WTC11 (cell line): ENCODE measurements at regions not wholly inside any gene's neighbourhood (a gene's known extent, or its start where the extent isn't known, plus 50 kb on each side); places are given as distances from the start of the nearest gene placed in this dataset.

ENCODE experiments used
- ATAC-seq: fragments of 200-7000 bp; cut with Tn5 transposase; 2 replicates; pipeline ENCODE4 v1.10.0; 2021; ENCODE audit warnings: mild to moderate bottlenecking, moderate library complexity
- CTCF ChIA-PET: fragments of 300-600 bp; sonication (Branson Sonifier 250); formaldehyde crosslinking; loops from one replicate; lab custom pipeline; 2021; ENCODE audit warnings: antibody characterized with exemption; lab: Charles Lee
- POLR2A ChIA-PET: fragments of 350-600 bp; sonication (Branson Sonifier 250); formaldehyde crosslinking; loops from one replicate; lab custom pipeline; 2021; ENCODE audit warnings: antibody characterized with exemption; lab: Charles Lee
- DNase-seq: peaks from one replicate; pipeline ENCODE4 v3.0.0; 2021; ENCODE audit warnings: low spot score
- H3K27ac Mint-ChIP-seq: 2 replicates; pipeline ENCODE4 v1.8.0; 2021; ENCODE audit warnings: mixed read lengths
- H3K27me3 Mint-ChIP-seq: 2 replicates; pipeline ENCODE4 v1.8.0; 2021; ENCODE audit warnings: low read depth, mild to moderate bottlenecking, moderate library complexity, mixed read lengths
- H3K36me3 Mint-ChIP-seq: 2 replicates; pipeline ENCODE4 v1.8.0; 2021; ENCODE audit warnings: mixed read lengths
- H3K4me1 Mint-ChIP-seq: 2 replicates; pipeline ENCODE4 v1.8.0; 2022; ENCODE audit warnings: mixed read lengths
- H3K4me3 Mint-ChIP-seq: 2 replicates; pipeline ENCODE4 v1.8.0; 2021; ENCODE audit warnings: mild to moderate bottlenecking, moderate library complexity, mixed read lengths
- H3K9me3 Mint-ChIP-seq: 2 replicates; pipeline ENCODE4 v1.8.0; 2021; ENCODE audit warnings: mixed read lengths
- CBFB ChIP-seq: sonication (generic); formaldehyde crosslinking; IDR thresholded peaks from 2 replicates; pipeline ENCODE4 v1.8.1; 2022; ENCODE audit warnings: mild to moderate bottlenecking, low read depth, missing genetic modification reagents
- CREB1 ChIP-seq: sonication (generic); formaldehyde crosslinking; IDR thresholded peaks from 2 replicates; pipeline ENCODE4 v1.8.0; 2023; ENCODE audit warnings: mild to moderate bottlenecking, missing genetic modification reagents
- ELF4 ChIP-seq: sonication (generic); formaldehyde crosslinking; IDR thresholded peaks from 2 replicates; pipeline ENCODE4 v1.8.1; 2022; ENCODE audit warnings: low read depth, mild to moderate bottlenecking, moderate library complexity, missing genetic modification reagents
- ETV6 ChIP-seq: sonication (generic); formaldehyde crosslinking; IDR thresholded peaks from 2 replicates; pipeline ENCODE4 v1.8.1; 2022; ENCODE audit warnings: mild to moderate bottlenecking, missing genetic modification reagents
- HMGA2 ChIP-seq: fragments of 250-450 bp; sonication (Bioruptor Pico); IDR thresholded peaks from 2 replicates; pipeline ENCODE4 v1.4.0; 2021; ENCODE audit warnings: mild to moderate bottlenecking, moderate library complexity
- MLX ChIP-seq: sonication (generic); formaldehyde crosslinking; IDR thresholded peaks from 2 replicates; pipeline ENCODE4 v1.8.1; 2023; ENCODE audit warnings: mild to moderate bottlenecking, missing genetic modification reagents, moderate library complexity
- NFE2L1 ChIP-seq: sonication (generic); formaldehyde crosslinking; IDR thresholded peaks from 2 replicates; pipeline ENCODE4 v1.8.1; 2023; ENCODE audit warnings: missing genetic modification reagents
- NFYB ChIP-seq: sonication (generic); formaldehyde crosslinking; conservative IDR thresholded peaks from 2 replicates; pipeline ENCODE4 v1.8.0; 2022; ENCODE audit warnings: low read depth, missing genetic modification reagents
- NR2C2 ChIP-seq: sonication (generic); formaldehyde crosslinking; IDR thresholded peaks from 2 replicates; pipeline ENCODE4 v1.8.0; 2022; ENCODE audit warnings: mild to moderate bottlenecking, missing genetic modification reagents
- PRDM15 ChIP-seq: sonication (generic); formaldehyde crosslinking; IDR thresholded peaks from 2 replicates; pipeline ENCODE4 v1.8.0; 2022; ENCODE audit warnings: missing genetic modification reagents
- PREB ChIP-seq: sonication (generic); formaldehyde crosslinking; IDR thresholded peaks from 2 replicates; pipeline ENCODE4 v1.8.1; 2022; ENCODE audit warnings: mild to moderate bottlenecking, missing genetic modification reagents, moderate library complexity, borderline replicate concordance
- PRRX2 ChIP-seq: fragments of 250-450 bp; sonication (Bioruptor Pico); IDR thresholded peaks from 2 replicates; pipeline ENCODE4 v1.8.0; 2021; ENCODE audit warnings: mild to moderate bottlenecking
- SOX15 ChIP-seq: fragments of 250-450 bp; sonication (Bioruptor Pico); IDR thresholded peaks from 2 replicates; pipeline ENCODE4 v1.9.0; 2021; ENCODE audit warnings: mild to moderate bottlenecking
- TCF7 ChIP-seq: sonication (generic); formaldehyde crosslinking; IDR thresholded peaks from 2 replicates; pipeline ENCODE4 v1.8.0; 2022; ENCODE audit warnings: mild to moderate bottlenecking, low read depth, missing genetic modification reagents, moderate library complexity
- ZBTB21 ChIP-seq: sonication (generic); formaldehyde crosslinking; IDR thresholded peaks from 2 replicates; pipeline ENCODE4 v1.8.1; 2023; ENCODE audit warnings: mild to moderate bottlenecking, missing genetic modification reagents, borderline replicate concordance
- ZNF121 ChIP-seq: sonication (generic); formaldehyde crosslinking; IDR thresholded peaks from 2 replicates; pipeline ENCODE4 v1.8.0; 2023; ENCODE audit warnings: missing genetic modification reagents
- ZNF219 ChIP-seq: sonication (generic); formaldehyde crosslinking; IDR thresholded peaks from 2 replicates; pipeline ENCODE4 v1.8.0; 2023; ENCODE audit warnings: missing genetic modification reagents, mild to moderate bottlenecking, borderline replicate concordance
- ZNF232 ChIP-seq: sonication (generic); formaldehyde crosslinking; IDR thresholded peaks from 2 replicates; pipeline ENCODE4 v1.8.0; 2022; ENCODE audit warnings: mild to moderate bottlenecking, missing genetic modification reagents
- ZNF317 ChIP-seq: sonication (generic); formaldehyde crosslinking; IDR thresholded peaks from 2 replicates; pipeline ENCODE4 v1.8.1; 2023; ENCODE audit warnings: low read depth, mild to moderate bottlenecking, moderate library complexity, missing genetic modification reagents, borderline replicate concordance
- ZNF423 ChIP-seq: fragments of 250-450 bp; sonication (Bioruptor Pico); IDR thresholded peaks from 2 replicates; pipeline ENCODE4 v2.1.2; 2022; ENCODE audit warnings: mild to moderate bottlenecking, moderate library complexity
- ZNF532 ChIP-seq: fragments of 250-450 bp; sonication (Bioruptor Pico); IDR thresholded peaks from 2 replicates; pipeline ENCODE4 v1.9.0; 2021; ENCODE audit warnings: mild to moderate bottlenecking, borderline replicate concordance
- ZNF671 ChIP-seq: fragments of 250-450 bp; sonication (Bioruptor Pico); IDR thresholded peaks from 2 replicates; pipeline ENCODE4 v1.8.0; 2021; ENCODE audit warnings: mild to moderate bottlenecking
- TF ChIP-seq, protein P1 (sequence below): sonication (generic); formaldehyde crosslinking; IDR thresholded peaks from 2 replicates; pipeline ENCODE4 v1.8.0; 2023; ENCODE audit warnings: missing genetic modification reagents, mild to moderate bottlenecking, borderline replicate concordance

DNA sequence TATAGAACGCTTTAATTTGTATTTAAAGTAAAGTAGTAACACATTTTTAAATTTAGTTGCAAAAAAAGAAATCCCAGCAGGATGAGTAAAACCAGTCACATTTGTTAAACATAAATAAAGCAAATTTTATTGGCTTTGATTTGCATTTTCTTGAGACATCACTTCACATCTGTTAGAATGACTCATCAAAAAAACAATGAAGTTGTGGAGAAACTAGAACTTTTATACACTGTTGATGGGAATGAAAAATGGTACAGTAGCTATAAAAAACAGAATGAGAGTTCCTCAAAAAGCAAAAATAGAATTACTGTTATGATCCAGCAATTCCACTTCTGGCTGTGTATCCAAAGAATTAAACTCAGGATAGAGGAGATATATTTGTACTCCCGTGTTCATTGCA lies 454.0 kb upstream of the KLHL4 start:
- no peaks in the 10 kb centered on the region for H3K27me3 Mint-ChIP-seq
- TF ChIP-seq MLX (CRISPR knock-in tag) (no peak), PRDM15 (no peak), ELF4 (CRISPR knock-in tag) (no peak), TCF7 (CRISPR knock-in tag) (no peak), ZNF121 (CRISPR knock-in tag) (no peak), ETV6 (no peak), CREB1 (no peak), ZNF232 (no peak), ZNF317 (CRISPR knock-in tag) (no peak), SOX15 (CRISPR knock-in tag) (no peak), NFYB (CRISPR knock-in tag) (no peak), PRRX2 (CRISPR knock-in tag) (no peak)
- TF ChIP-seq, protein P1, sequence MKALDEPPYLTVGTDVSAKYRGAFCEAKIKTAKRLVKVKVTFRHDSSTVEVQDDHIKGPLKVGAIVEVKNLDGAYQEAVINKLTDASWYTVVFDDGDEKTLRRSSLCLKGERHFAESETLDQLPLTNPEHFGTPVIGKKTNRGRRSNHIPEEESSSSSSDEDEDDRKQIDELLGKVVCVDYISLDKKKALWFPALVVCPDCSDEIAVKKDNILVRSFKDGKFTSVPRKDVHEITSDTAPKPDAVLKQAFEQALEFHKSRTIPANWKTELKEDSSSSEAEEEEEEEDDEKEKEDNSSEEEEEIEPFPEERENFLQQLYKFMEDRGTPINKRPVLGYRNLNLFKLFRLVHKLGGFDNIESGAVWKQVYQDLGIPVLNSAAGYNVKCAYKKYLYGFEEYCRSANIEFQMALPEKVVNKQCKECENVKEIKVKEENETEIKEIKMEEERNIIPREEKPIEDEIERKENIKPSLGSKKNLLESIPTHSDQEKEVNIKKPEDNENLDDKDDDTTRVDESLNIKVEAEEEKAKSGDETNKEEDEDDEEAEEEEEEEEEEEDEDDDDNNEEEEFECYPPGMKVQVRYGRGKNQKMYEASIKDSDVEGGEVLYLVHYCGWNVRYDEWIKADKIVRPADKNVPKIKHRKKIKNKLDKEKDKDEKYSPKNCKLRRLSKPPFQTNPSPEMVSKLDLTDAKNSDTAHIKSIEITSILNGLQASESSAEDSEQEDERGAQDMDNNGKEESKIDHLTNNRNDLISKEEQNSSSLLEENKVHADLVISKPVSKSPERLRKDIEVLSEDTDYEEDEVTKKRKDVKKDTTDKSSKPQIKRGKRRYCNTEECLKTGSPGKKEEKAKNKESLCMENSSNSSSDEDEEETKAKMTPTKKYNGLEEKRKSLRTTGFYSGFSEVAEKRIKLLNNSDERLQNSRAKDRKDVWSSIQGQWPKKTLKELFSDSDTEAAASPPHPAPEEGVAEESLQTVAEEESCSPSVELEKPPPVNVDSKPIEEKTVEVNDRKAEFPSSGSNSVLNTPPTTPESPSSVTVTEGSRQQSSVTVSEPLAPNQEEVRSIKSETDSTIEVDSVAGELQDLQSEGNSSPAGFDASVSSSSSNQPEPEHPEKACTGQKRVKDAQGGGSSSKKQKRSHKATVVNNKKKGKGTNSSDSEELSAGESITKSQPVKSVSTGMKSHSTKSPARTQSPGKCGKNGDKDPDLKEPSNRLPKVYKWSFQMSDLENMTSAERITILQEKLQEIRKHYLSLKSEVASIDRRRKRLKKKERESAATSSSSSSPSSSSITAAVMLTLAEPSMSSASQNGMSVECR (CRISPR knock-in tag) = no peak
- TF ChIP-seq, all 79 proteins: peak for 0
- ChIA-PET POLR2A (no interaction called here), CTCF (no interaction called here)
- no peak overlapping the region for H3K4me3 Mint-ChIP-seq
- ATAC-seq = no peak
- no peak for DNase-seq
- no peaks in the 10 kb centered on the region for H3K36me3 Mint-ChIP-seq
- H3K27ac Mint-ChIP-seq = no peak overlapping the region
- H3K9me3 Mint-ChIP-seq = no peaks in the 10 kb centered on the region
- no peaks in the 10 kb centered on the region for H3K4me1 Mint-ChIP-seq

DNA sequence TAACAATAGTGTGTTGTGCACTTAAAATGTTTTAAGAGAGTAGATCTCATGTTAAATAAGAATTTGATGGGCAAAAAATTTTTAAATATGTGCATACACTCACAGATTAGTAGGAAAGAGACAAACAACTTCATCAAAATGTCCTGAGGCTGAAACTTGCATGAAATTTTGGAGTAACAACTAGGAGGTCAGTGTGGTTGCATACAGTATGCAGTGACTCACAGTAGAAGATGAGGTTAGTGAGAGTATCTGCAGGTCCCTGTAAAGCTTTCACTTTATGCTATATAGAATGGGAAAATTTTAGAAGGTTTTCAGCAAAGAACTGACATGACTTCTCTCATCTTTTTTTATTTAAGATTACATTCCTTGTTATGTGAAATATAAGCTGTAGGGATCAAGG lies 453.1 kb upstream of the KLHL4 start:
- ChIA-PET POLR2A (no interaction called here), CTCF (no interaction called here)
- H3K4me1 Mint-ChIP-seq = no peaks in the 10 kb centered on the region
- ATAC-seq (no peak), DNase-seq (no peak)
- no peaks in the 10 kb centered on the region for H3K27me3 Mint-ChIP-seq
- H3K27ac Mint-ChIP-seq = no peak overlapping the region
- H3K9me3 Mint-ChIP-seq = no peaks in the 10 kb centered on the region
- no peaks in the 10 kb centered on the region for H3K36me3 Mint-ChIP-seq
- TF ChIP-seq ZNF219 (CRISPR knock-in tag) (no peak), ZNF423 (no peak), SOX15 (CRISPR knock-in tag) (no peak), NFE2L1 (CRISPR knock-in tag) (no peak), TCF7 (CRISPR knock-in tag) (no peak), CBFB (CRISPR knock-in tag) (no peak), ZNF532 (CRISPR knock-in tag) (no peak), HMGA2 (CRISPR knock-in tag) (no peak), NR2C2 (no peak), ZBTB21 (no peak), ZNF671 (CRISPR knock-in tag) (no peak), PREB (CRISPR knock-in tag) (no peak), CREB1 (no peak)
- H3K4me3 Mint-ChIP-seq = no peak overlapping the region
